ENCODE measurements at regions not wholly inside any gene's neighbourhood (a gene's known extent, or its start where the extent isn't known, plus 50 kb on each side); places are given as distances from the start of the nearest gene placed in this dataset.

GRCh38 chr6:159436581-159436980 lies 256.5 kb downstream of the SOD2 start:
- WGBS, 2 donors, result 61 to 71% methylated on average over 6 of the region's 6 CpGs
- Histone ChIP-seq H3K27ac (no peak overlapping the region), H3K36me3 (no peaks in the 10 kb centered on the region), H3K27me3 (no peaks in the 10 kb centered on the region), H3K9me3 (peaks cover 0 to 26% (median 11%) of the 10 kb centered on the region in 4 donors), H3K4me3 (no peak overlapping the region), H3K4me1 (no peaks in the 10 kb centered on the region)
- no peak for TF ChIP-seq CTCF (IDR thresholded peaks at IDR 0.05)
- no peak for TF ChIP-seq POLR2AphosphoS5 (IDR thresholded peaks at IDR 0.05)
- no peak for TF ChIP-seq POLR2A (IDR thresholded peaks at IDR 0.05)
- no peak for TF ChIP-seq EP300 (IDR thresholded peaks at IDR 0.05)
- DNase-seq (no peak), ATAC-seq (ENCODE audit: low FRiP score in 2 of 2) (no peak)

GRCh38 chr6:159435701-159436100 lies 257.3 kb downstream of the SOD2 start:
- ATAC-seq (ENCODE audit: low FRiP score in 2 of 2), result no peak
- H3K36me3 ChIP-seq, result no peaks in the 10 kb centered on the region
- WGBS, 2 donors, result 87 to 93% methylated on average over 9 of the region's 9 CpGs
- no peak overlapping the region for H3K27ac ChIP-seq
- H3K4me1 ChIP-seq, result no peaks in the 10 kb centered on the region
- no peak for DNase-seq
- H3K9me3 ChIP-seq, result peaks cover 0 to 26% (median 11%) of the 10 kb centered on the region in 4 donors
- no peak overlapping the region for H3K4me3 ChIP-seq
- no peak for TF ChIP-seq EP300 (IDR thresholded peaks at IDR 0.05)
- TF ChIP-seq POLR2A (IDR thresholded peaks at IDR 0.05), result no peak
- TF ChIP-seq CTCF (IDR thresholded peaks at IDR 0.05), result no peak
- no peak for TF ChIP-seq POLR2AphosphoS5 (IDR thresholded peaks at IDR 0.05)
- no peaks in the 10 kb centered on the region for H3K27me3 ChIP-seq

- no peak overlapping the region for H3K27ac ChIP-seq
- TF ChIP-seq EP300 (IDR thresholded peaks at IDR 0.05), result no peak
- no peak for TF ChIP-seq CTCF (IDR thresholded peaks at IDR 0.05)
- TF ChIP-seq POLR2A (IDR thresholded peaks at IDR 0.05), result no peak
- TF ChIP-seq POLR2AphosphoS5 (IDR thresholded peaks at IDR 0.05), result no peak
- 56 to 60% methylated on average over 4 of the region's 4 CpGs for WGBS, 2 donors
- H3K4me3 ChIP-seq, result no peak overlapping the region
- H3K27me3 ChIP-seq, result no peaks in the 10 kb centered on the region
- H3K9me3 ChIP-seq, result peaks cover 0 to 26% (median 11%) of the 10 kb centered on the region in 4 donors
- no peak for DNase-seq
- H3K4me1 ChIP-seq, result no peaks in the 10 kb centered on the region
- no peak for ATAC-seq (ENCODE audit: low FRiP score in 2 of 2)
- H3K36me3 ChIP-seq, result no peaks in the 10 kb centered on the region
Observed at GRCh38 chr6:159434410-159434809, 258.6 kb downstream of the SOD2 start.

- WGBS, 2 donors, result 93 to 99% methylated on average over 4 of the region's 4 CpGs
Observed at GRCh38 chr6:159433550-159433949, 259.5 kb downstream of the SOD2 start.

More at GRCh38 chr6:159433550-159433949, 259.5 kb downstream of the SOD2 start:
- no peak for TF ChIP-seq POLR2AphosphoS5 (IDR thresholded peaks at IDR 0.05)
- TF ChIP-seq EP300 (IDR thresholded peaks at IDR 0.05), result no peak
- TF ChIP-seq CTCF (IDR thresholded peaks at IDR 0.05), result no peak
- no peak for TF ChIP-seq POLR2A (IDR thresholded peaks at IDR 0.05)
- no peak for DNase-seq
- Histone ChIP-seq H3K27me3 (no peaks in the 10 kb centered on the region), H3K36me3 (no peaks in the 10 kb centered on the region), H3K27ac (no peak overlapping the region), H3K4me1 (no peaks in the 10 kb centered on the region), H3K4me3 (no peak overlapping the region), H3K9me3 (peaks cover 0 to 26% (median 11%) of the 10 kb centered on the region in 4 donors)
- no peak for ATAC-seq (ENCODE audit: low FRiP score in 2 of 2)

Measured in upper lobe of left lung (tissue), 6 donors.